T-helper 2 cell (primary cell): ENCODE measurements at regions not wholly inside any gene's neighbourhood (a gene's known extent, or its start where the extent isn't known, plus 50 kb on each side); places are given as distances from the start of the nearest gene placed in this dataset.
"Not testable (repeated sequence)": the region's sequence is repeated elsewhere in the genome, so short reads cannot be mapped to it uniquely, and the experiment has no call there.

Experiments used
- DNase-seq, 5 experiments: peaks; one replicate each; pipeline versions ENCODE4 v3.0.0 to v3.0.0-alpha.2; 2012 to 2022

DNA sequence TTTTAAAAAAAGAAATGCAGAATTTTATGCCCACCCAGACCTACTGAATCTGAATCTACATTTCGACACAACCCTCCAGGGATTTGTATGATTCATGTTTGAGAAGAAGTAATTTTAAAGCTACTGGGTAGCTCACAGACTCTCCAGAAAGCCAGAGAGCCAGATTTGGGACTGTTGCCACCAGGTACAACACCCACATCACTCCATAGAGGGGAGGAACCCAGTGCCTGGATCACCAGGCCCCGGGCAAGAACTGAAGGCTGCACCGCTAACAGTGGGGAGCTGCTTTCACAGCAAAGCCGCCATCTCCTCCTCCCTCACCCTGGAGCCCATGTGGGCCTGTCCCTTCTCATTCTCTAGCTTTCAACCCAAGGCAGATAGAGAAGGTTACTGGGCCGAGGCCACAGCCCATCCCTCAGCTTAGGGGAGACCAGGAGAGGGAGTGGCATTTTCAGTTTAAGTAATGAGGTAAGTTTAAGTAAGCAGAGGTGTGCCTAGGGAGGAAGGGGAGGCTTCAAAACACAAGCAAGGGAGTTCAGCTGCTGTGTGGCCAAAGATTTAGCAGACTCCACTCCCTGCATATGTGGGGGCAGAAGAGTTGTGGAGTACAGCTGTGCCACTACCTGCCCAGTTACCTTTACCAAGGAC is 109.8 kb downstream of the IL12A start:
- no peak for DNase-seq

DNA sequence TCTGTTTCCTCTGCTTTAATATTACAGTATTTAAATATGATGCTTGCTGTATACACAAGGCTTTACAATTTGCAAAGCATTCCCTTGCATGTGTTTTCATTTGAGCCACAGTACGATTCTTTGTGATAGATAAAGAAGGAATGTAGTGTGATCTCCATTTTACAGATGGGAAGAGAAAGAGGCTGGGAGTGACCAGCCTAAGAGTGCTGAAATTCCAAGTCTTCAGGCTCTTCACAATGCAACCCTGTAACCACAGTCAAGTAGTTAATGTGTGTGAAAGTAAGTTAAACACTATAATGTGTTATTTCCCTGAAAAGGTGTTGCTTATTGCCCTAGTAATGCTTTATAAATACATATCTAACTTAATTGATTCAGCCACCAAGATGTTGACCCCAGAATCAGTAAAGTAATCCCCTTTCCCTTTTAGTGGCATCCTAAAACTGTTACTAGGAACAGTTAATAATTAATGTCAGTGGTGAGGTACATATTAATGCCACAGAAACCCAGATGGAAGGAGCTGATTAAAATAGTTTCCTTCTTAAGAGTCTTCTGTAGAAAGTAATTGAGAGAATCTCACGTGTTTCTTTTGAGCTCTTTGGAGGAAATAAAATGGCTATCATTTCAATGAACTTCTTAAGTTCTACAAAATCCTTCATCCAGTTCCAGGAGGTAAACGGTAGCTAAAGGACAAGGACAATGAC is 110.4 kb downstream of the IL12A start:
- DNase-seq: no peak

DNA sequence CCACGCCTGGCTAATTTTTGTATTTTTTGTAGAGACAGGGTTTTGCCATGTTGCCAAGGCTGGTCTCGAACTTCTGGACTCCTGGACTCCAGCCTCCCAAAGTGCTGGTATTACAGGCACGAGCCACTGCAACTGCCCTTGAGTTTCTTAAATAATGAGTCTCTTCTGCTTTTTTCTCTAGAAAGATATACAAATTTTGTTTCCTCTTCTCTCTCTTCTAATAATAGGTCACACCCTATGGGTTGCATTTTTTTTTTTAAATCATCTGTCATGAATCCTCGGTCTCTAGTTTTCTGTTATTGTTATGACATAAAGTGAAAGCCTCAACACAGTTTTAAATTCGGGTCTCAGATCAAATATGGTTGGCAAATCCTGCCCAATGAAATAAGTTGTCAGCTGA is 111.2 kb downstream of the IL12A start:
- peak in 1 of 5 experiments; percentile 6 for DNase-seq

DNA sequence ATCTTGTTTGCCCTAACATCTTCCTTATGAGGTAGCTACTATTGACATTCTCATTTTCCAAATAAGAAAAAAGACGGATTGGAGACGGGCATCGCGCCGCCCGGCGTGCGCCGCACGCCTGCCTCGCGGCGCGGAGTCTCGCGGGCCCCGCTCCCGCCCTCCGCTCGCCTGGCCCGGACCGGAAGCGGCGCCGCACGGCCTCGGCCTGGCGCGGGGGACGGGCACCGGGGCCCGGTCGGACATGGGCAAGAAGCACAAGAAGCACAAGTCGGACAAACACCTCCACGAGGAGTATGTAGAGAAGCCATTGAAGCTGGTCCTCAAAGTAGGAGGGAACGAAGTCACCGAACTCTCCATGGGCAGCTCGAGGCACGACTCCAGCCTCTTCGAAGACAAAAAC is 112.0 kb downstream of the IL12A start:
- DNase-seq: no peak

DNA sequence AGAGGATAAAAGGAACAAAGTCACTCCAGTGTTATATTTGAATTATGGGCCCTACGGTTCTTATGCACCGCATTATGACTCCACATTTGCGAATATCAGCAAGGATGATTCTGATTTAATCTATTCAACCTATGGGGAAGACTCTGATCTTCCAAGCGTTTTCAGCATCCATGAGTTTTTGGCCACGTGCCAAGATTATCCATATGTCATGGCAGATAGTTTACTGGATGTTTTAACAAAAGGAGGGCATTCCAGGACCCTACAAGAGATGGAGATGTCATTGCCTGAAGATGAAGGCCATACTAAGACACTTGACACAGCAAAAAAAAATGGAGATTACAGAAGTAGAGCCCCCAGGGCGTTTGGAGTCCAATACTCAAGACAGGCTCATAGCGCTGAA is 113.4 kb downstream of the IL12A start:
- not testable (repeated sequence) for DNase-seq

DNA sequence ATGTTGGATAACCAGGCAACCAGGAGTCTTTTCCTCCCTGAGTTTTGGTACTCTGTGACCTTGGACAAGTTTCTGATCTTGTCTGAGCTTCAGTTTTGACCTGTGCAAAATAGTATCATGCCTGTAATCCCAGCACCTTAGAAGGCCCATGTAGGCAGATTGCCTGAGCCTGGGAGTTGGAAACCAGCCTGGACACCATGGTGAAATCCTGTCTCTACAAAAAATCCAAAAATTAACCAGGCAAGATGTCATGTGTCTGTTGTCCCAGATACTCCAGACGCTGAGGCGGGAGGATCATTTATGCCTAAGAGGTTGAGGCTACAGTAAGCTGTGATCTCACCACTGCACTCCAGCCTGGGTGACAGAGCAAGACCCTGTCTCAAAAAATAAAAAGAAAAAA is 114.8 kb downstream of the IL12A start:
- no peak for DNase-seq

DNA sequence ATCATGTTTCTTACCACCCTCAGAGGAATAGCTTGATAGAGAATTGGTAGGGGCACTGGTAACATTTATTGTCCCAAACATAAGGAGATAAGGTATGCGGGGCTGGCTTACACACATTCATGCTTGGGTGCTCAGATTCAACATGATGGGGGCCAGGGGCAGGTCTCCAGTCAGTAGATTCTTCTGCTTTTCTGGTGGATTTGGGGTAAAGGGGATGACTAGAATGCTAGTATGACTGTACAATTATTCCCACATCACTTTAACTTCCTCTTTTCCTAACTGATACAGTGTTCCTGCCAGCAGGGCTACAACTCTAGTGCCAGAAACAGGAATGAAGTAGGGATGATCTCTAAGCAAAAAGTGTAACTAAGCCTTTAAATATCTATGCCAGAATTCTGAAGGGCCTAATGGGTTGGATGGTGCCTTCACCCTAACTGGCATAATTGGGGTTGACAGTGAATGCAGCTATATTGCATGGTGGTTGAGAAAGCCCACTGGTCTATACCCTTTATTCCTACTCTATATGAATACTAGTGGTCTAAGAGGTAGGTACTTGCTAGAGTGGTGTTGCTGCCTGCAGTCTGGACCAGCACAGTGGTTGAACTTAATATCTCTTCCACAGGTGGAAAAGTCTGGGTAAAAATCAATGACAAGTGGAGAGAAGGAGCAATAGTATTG is 117.4 kb downstream of the IL12A start:
- no peak for DNase-seq

DNA sequence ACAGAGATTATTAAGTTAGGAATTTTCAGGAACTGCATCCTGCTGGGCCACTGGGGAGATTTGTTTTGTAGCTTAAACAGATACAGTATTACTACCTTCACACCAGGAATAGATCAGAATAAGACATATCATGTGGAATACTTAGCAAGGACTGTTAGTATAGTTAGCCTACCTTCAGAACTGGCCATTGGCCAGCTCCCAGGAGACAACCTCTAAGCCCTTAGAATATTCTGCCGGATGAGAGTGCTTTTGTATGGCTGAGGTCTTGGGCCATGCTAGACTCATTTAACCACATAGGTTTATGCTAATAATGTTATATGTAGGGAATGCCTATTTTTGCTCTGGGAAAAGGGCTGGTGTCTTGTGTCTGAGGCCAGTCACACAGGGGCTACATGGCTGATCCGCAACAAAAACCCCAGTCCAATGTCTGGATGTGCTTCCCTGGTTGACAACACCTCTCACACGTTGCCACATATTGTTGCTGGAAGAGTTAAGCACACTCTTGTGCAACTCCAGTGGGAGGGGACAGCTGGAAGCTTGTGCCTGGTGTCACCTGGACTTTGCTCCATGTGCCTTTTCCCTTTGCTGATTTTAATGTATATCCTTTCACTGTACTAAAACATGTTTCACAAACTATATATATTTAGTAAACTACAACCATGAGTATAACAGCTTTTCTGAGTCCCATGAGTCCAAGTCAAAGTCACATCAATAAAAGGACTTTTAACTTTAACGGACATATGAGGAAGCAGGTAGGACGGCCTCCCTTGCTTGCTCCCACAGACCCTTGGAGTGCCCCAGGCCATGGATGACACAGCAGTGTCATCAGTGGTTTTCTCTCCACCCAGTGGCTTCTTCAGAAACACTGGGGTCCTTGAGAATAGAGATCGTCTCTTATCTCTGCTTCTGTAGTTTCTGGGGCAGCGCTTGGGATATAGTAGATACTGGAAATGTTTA is 118.0 kb upstream of the C3orf80 start:
- DNase-seq: no peak

DNA sequence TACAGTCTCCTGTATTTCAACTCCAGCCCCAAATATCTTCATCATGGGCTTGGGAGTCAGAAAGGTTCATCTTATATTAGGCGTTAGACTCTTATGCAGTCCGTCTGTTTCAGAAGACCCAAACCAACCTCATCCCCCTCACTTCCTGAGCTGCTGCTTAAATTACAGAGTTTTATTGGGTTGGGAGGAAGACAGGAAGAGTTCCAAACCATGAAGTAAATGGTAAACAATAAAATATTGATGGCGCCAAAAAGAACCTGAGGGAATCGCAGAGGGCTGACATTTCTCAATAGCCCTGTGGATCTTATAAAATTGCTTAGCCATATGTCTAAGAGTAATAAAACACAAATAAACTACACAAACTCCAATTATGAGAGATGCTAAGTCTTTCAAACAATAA is 116.9 kb upstream of the C3orf80 start:
- no peak for DNase-seq

DNA sequence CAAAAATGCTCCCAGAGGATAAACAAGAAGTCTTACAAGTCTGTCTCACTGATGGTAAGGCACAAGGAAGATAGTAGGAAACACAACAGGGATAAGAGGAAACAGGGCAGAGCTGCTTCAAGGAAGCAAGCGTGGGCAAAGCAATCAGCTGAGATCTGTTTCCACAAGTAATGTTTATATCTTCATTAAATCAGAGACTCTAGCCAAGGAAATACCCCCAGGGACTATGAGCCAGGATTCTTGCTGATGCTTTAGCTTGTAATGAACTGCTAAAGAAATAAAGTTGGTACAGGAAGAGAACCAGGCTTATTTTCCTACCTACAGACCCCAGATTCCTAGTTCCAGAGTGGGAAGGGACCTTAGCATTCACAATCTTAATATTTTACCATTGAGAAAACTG is 112.7 kb upstream of the C3orf80 start:
- DNase-seq: no peak

DNA sequence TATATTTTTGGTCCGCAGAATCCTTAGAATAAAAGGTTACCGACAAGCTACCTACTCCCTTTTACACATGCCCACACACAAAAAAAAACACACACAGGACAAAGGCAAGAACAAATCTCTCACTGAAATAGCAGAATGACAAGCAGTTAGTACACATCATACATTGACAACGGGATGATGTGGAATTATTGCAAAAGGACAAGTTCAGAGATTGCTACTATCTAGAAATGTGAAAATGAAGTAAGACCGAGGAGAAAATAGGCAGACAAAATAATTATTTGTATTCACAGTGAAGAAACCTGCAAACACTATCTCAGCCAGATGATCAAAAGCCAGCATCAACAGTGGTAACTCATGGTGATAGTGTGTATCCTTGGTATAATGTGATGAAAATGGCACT is 112.2 kb upstream of the C3orf80 start:
- no peak for DNase-seq

DNA sequence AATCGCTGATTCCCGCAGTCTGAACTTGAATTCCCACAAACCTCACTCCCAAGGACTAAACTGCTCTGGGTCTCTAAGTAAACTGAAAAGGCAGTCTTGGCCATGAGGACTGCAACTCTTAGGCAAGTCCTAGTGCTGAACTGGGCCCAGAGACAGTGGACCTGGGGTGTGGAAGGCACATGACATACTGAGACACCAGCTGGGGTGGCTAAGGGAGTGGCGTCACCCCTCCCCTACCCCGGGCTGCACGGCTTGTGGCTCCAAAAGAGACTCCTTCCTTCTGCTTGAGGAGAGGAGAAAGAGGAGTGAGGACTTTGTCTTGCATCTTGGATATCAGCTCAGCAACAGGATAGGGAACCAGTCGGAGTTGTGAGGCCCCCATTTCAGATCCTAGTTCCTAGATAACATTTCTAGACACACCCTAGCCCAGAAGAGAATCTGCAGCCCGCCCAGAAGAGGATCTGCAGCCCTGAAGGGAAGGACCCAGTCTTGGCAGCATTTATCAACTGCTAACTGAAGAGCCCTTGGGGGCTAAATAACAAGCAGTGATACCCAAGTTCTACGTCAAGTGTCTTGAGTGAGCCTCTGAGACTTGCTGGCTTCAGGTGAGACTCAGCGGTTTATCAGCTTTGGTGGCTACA is 110.7 kb upstream of the C3orf80 start:
- DNase-seq: no peak

DNA sequence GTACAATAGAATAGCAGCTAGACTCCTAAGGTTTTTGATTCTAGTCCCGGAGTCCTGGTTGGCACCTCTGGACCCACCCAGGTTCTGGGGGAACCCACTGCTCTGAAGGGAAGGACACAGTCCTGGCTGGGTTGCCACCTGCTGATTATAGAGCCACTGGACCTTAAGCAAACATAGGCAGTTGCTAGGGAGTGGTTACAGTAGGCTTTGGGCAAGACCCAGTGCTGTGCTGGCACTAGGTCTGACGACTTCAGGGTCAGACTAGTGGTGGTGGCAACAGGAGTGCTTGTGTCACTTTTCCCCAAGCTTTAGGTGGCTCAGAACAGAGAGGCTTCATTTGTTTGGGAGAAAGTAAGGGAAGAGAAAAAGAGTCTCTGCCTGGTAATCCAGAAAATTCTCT is 109.8 kb upstream of the C3orf80 start:
- DNase-seq: no peak

DNA sequence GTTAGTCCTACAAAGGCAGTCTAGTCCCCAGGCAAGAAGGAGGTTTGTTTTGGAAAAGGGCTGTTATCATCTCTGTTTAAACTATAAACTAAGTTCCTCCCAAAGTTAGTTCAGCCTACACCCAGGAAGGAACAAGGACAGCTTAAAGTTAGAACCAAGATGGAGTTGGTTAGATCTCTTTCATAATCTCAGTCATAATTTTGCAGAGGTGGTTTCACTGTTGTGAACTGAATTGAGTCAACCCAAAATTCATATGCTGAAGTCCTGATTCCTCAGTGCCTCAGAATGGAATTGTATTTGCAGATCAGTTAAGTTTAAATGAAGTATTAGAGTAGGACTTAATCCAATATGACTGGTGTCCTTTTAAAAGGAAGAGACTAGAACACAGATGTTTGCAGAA is 101.0 kb upstream of the C3orf80 start:
- DNase-seq: peak in 1 of 5 experiments; percentile 38

DNA sequence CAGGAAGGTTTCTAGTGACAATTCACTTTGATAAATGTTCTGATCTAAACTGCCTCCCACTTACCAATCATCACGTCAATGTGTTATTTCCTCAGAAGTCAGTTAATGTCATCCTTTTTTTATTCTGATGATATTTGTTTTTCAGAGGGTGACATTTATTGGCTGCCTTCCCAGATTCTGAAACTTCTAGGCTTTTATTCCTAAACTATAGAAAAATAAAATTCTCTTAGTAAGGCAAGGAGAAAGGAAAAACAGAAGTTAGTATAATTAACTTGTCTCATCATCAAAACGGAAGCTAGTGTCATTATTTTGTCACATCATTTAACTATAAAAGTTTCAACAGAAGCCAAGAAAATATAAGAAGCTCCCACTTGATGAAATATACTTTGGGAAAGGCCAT is 100.0 kb upstream of the C3orf80 start:
- DNase-seq: no peak

DNA sequence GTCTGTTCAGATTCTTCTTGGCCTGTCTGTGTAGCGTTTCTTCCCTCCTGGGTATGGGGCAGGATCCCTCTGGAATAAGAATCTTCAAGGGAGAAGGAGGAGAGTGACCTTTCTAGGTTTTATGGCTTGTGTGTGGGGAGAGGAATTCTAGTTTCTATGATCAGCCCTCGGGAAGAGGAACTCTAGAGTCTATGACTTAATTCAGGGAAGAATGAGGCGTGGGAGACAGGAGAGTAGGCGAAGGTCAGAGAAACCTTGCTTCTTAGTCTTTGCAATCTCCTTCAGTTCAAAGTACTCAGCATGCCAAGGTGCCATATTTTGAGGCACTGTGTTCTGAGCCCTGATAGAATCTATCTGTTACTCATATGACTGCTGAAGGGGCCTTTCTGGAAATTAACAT is 99.2 kb upstream of the C3orf80 start:
- no peak for DNase-seq

DNA sequence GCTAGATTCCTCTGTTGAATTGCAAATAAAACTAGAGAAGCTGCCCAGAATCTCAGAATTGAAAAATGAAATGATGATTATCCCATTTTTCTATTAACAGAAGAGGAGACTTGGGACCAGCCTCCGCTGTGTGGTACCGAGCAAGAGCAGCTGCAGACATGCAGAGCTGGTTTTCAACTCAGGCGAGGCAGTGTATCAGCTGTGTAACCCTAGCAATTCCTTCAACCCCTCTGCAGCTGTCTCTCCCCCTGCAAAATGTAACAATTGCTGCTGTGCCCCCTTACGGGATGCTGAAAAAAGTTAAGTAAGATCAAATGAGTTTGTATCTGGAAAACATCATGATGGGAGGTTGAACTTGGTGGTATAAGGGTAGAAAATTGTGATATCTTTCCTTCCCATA is 98.5 kb upstream of the C3orf80 start:
- no peak for DNase-seq

DNA sequence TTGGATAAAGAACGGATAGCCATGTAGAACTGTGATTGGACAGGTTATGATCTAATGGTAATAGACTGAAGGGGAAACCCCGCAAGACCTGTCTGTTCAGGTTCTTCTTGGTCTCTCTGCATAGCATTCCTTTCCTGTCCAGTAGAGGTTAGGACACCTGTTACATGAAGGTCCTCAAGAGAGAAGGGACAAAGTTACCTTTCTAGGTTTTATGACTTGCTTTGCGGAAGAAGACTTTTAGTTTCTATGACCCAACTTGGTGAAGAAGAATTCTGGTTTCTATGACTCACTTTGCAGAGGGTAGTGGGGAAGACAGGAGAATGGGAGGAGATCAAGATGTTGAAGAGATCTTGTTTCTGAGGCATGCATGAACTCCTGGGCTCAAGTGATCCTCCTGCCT is 97.9 kb upstream of the C3orf80 start:
- no peak for DNase-seq

DNA sequence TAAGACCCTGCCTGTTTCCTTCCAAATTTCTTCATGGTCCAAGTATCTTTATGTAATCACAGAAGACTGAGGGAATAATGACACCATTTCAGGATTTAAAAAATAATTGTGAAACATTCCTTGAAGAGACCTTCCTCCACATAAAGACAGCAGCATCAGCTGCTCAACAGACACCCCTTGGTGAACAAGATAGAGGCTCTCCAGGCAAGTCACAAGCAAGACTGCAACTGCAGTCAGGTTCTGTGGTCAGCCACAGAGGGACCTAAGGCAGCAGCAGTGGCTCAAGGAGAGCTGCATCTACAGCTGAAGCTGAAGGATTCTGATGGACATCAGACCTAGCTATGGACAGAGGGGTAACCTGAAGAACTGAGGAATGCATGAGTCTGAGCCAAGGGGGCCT is 97.2 kb upstream of the C3orf80 start:
- DNase-seq: no peak

DNA sequence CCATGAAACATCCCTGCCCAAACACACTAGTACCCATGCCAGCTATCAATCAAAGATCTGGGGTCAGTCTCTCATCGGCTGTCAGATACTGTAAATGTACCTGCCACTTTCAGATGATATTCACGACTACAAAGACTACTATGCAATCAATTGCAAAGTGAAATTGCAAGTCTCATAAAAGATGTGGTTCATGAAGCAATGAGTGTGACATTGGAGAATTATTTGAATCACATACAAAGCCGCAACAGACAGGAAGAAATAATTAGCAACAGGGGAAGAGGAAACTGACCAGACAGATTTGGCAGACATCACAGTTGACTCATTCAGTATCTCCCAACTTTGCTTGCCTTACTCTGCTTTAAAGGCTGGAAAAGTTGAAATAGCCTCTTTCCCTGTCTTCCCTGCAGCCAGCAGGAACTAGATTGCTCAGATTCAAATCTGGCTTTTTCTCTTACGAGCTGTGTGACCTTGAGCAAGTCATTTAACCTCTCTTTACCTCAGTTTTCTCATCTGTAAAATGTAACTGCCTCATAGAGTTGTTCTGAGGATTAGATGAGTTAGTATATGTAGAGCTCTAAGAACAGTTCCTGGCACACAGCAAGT is 95.7 kb upstream of the C3orf80 start:
- peak in 1 of 5 experiments; percentile 66 for DNase-seq

DNA sequence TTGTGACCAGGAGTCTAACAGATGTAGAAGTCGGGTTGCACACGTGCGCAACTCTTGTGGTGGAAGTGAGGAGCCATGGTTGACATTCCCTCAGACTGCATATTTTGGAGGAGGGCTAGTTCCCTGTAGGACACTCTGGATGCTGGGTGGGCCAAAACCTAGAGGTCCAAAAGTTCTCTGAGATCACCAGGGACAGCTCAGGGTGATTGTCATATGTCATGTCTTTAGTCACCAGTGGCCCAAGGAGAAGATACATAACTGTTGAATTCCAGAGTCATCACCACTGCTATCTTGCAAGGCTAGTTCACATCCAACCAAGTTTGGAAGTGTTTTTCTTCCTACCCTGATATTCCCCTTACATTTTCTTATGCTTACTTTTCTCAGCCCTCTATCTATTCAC is 95.2 kb upstream of the C3orf80 start:
- no peak for DNase-seq

DNA sequence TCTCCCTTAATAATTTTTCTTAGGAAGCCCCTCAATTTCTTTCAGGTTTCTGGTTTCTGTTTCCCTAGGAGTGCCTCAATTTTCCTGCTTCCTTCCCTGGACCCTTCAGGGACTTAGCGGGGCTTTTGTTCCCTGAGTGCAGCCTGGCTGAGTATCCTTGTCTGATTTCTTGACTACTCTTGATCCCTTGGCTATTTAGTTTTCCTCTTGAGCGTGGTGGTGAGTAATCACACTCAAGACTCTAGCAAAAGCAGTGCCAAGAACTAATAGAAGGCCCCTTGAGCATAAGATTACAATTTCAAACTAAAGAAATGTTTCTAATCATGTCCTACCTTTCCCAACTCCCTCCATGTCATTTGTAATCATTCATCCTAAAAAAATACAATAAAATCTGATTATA is 94.3 kb upstream of the C3orf80 start:
- DNase-seq: no peak
